ENCODE measurements at regions not wholly inside any gene's neighbourhood (a gene's known extent, or its start where the extent isn't known, plus 50 kb on each side); places are given as distances from the start of the nearest gene placed in this dataset.

DNA sequence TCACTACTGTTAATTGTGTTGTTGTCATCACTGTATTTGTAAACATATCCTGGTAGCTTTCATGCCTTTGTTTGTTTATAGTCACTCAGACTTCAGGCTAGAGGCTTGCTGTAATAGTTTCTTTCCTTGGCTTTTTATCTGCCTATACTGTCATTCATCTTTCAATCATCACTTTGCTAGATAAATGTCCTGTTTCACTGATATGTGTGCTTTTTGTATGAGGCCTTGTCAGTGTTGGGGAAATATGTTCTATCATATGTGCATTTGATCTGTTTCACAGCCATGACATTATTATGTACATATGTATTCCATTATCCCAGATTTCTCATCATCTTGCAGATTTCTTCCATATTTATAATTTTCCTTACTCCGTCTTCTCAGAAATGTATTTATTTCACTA, 558.9 kb upstream of the LRFN5 start:
- TF ChIP-seq, protein P1, sequence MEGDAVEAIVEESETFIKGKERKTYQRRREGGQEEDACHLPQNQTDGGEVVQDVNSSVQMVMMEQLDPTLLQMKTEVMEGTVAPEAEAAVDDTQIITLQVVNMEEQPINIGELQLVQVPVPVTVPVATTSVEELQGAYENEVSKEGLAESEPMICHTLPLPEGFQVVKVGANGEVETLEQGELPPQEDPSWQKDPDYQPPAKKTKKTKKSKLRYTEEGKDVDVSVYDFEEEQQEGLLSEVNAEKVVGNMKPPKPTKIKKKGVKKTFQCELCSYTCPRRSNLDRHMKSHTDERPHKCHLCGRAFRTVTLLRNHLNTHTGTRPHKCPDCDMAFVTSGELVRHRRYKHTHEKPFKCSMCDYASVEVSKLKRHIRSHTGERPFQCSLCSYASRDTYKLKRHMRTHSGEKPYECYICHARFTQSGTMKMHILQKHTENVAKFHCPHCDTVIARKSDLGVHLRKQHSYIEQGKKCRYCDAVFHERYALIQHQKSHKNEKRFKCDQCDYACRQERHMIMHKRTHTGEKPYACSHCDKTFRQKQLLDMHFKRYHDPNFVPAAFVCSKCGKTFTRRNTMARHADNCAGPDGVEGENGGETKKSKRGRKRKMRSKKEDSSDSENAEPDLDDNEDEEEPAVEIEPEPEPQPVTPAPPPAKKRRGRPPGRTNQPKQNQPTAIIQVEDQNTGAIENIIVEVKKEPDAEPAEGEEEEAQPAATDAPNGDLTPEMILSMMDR (IDR thresholded peaks at IDR 0.05; ENCODE audit: insufficient read depth, low read depth, low read length, missing control alignments), result no peak
- no peak for DNase-seq (ENCODE audit: low read depth)
- no peak overlapping the region for H3K4me3 ChIP-seq (ENCODE audit: low read depth, low read length)

DNA sequence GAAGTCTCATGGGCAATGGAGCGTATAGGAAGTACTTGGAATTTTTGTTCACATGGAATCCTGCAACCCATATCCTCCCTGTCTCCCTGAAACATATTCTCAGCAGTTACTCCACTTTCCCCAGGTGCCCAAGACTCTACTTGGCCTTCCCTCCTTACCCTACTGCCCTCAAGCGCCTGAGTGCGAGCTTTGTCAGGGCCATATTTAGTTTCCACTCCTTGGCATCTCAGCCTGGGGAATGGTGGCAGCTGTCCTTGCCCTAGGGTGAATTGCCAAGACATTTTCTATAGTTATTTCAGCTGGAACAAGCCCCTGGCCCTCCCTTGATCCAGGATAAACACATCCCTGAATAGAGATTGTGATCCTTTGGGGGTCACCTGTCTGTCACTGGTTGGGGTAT, 569.3 kb upstream of the LRFN5 start:
- TF ChIP-seq, protein P1 (IDR thresholded peaks at IDR 0.05; ENCODE audit: insufficient read depth, low read depth, low read length, missing control alignments), result no peak
- no peak overlapping the region for H3K4me3 ChIP-seq (ENCODE audit: low read depth, low read length)
- no peak for DNase-seq (ENCODE audit: low read depth)

DNA sequence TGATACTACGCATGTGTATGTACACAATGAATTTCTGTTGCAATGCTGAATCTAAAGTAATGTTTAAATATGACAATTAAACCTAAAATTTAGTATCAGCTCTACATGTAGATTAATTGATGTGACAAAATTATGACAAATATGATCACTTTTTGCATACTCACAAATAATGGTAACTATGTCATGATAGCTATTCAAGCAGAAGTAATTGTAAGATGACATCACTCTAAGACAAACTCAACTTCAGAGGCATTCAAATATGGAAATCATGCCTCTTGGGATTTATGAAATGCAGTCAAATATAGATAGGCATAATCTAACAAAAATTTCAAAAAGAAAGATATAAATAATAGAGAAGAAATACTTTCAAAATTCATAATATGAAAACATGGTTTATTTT, 571.7 kb upstream of the LRFN5 start:
- TF ChIP-seq, protein P1 (IDR thresholded peaks at IDR 0.05; ENCODE audit: insufficient read depth, low read depth, low read length, missing control alignments), result no peak
- DNase-seq (ENCODE audit: low read depth), result no peak

DNA sequence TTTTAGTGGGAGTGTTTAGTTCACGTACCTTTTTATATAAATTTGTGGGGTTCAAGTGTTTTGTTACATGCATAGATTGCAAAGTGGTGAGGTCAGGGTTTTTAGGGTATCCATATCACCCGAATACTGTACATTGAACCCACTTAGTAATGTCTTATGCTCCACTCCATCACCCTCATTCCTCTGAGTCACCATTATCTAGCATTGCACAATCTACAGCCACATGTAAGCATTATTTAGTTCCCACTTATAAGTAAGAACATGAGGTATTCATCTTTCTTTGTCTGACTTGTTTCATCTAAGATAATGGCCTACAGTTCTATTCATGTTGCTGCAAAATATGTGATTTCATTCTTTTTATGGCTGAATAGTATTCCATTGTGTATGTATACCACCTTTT, 583.7 kb upstream of the LRFN5 start:
- DNase-seq (ENCODE audit: low read depth), result no peak
- TF ChIP-seq, protein P1 (IDR thresholded peaks at IDR 0.05; ENCODE audit: insufficient read depth, low read depth, low read length, missing control alignments), result no peak
- H3K4me3 ChIP-seq (ENCODE audit: low read depth, low read length), result no peak overlapping the region

More for the DNA sequence above, 571.7 kb upstream of the LRFN5 start:
- H3K4me3 ChIP-seq (ENCODE audit: low read depth, low read length), result no peak overlapping the region

DNA sequence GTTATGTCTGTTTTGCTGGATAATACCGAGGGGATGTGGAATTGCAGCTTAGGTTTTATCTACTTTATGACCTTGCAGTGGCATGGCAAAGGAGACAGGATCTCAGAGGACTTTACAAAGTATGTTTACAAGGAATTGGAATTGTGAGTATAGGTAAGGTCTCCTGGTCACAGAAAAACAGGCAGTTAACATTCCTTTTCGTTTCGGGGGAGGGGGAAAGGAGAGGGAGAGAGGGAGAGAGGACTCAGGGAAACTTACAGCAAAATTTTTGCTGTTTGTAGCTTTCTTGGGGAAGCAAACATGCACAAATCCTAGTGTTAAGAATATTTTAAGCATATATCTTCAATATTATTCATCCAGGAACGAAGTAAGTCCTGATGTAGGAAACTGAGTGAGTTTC, 590.5 kb upstream of the LRFN5 start:
- H3K4me3 ChIP-seq (ENCODE audit: low read depth, low read length), result no peak overlapping the region
- TF ChIP-seq, protein P1 (IDR thresholded peaks at IDR 0.05; ENCODE audit: insufficient read depth, low read depth, low read length, missing control alignments), result no peak
- no peak for DNase-seq (ENCODE audit: low read depth)

DNA sequence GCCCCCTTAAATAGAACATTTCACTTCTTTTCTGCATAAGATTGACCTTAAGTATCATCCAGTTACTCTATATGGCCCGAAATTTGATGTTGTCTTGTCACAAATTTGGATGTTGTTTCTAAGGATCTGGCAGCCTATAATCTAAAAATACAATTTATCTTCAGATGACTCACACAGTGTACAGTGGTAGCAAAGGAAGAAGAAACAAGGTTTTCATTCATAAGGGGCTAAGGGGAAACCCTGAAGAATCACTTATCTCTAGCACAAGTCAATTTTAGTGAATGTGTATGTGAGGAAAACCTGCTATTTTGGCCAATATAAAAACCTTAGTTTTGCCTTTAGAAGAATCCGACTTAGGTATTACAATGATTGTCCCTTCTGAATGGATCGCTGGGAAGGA, 606.3 kb upstream of the LRFN5 start:
- TF ChIP-seq, protein P1 (IDR thresholded peaks at IDR 0.05; ENCODE audit: insufficient read depth, low read depth, low read length, missing control alignments), result no peak
- H3K4me3 ChIP-seq (ENCODE audit: low read depth, low read length), result no peak overlapping the region
- no peak for DNase-seq (ENCODE audit: low read depth)

DNA sequence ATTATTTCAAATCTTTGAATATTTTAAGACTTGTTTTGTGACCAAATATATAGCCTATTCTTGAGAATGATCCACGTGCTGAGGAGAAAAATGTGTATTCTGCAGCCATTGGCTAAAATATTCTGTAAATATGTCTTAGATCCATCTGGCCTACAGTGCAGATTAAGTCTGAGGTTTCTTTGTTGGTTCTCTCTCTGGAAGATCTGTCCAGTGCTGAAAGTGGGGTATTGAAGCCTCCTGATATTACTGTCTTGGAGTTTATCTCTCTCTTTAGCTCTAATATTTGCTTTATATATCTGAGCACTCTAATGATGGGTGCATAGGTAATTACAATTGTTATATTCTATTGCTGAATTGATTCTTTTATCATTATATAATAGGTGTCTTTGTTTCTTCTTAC, 617.4 kb upstream of the LRFN5 start:
- H3K4me3 ChIP-seq (ENCODE audit: low read depth, low read length), result no peak overlapping the region
- no peak for DNase-seq (ENCODE audit: low read depth)
- TF ChIP-seq, protein P1 (IDR thresholded peaks at IDR 0.05; ENCODE audit: insufficient read depth, low read depth, low read length, missing control alignments), result no peak

All from GM12865 (cell line).